Fibroblast of lung (primary cell): ENCODE measurements at regions not wholly inside any gene's neighbourhood (a gene's known extent, or its start where the extent isn't known, plus 50 kb on each side); places are given as distances from the start of the nearest gene placed in this dataset.
A peak's percentile ranks its signal among the peaks of the same experiment; 100 is the strongest.

Source experiments
- CTCF ChIP-seq, 2 donors: IDR thresholded peaks in 1 of 2; conservative IDR thresholded peaks in 1 of 2; 1 replicate in 1 of 2; 2 replicates in 1 of 2; pipeline ENCODE4 v1.5.1; 2011 to 2012; ENCODE audit warnings: low read length in 2 of 2, control low read depth in 1 of 2, inconsistent platforms in 1 of 2, low read depth in 1 of 2, mild to moderate bottlenecking in 1 of 2
- EZH2 ChIP-seq: IDR thresholded peaks from 2 replicates; pipeline ENCODE4 v1.5.1; 2012; ENCODE audit warnings: low read length, control low read depth, mild to moderate bottlenecking; ENCODE audit errors: missing control alignments

- TF ChIP-seq CTCF (conservative IDR thresholded peaks at IDR 0.05 in 1 of 2, IDR thresholded peaks at IDR 0.05 in 1 of 2; ENCODE audit: low read depth in 1 of 2, low read length in 2 of 2) (peak; percentile 44 to 61), EZH2 (no peak)
These were observed 95.5 kb upstream of the ZNF469 start for GRCh38 chr16:88287219-88287618.
